ENCODE measurements at regions not wholly inside any gene's neighbourhood (a gene's known extent, or its start where the extent isn't known, plus 50 kb on each side); places are given as distances from the start of the nearest gene placed in this dataset.

GRCh38 chr14:54127526-54127925, 170.9 kb upstream of the BMP4 start:
- intact Hi-C loops (cut with micrococcal nuclease): no loop called here

- intact Hi-C loops (cut with micrococcal nuclease): no loop called here
Measured at GRCh38 chr14:54129850-54130640, 173.4 kb upstream of the BMP4 start.

- intact Hi-C loops (cut with micrococcal nuclease): no loop called here
Measured at GRCh38 chr14:54132496-54132895, 175.9 kb upstream of the BMP4 start.

- intact Hi-C loops (cut with micrococcal nuclease): no loop called here
Measured at GRCh38 chr14:54133896-54134295, 177.3 kb upstream of the BMP4 start.

- intact Hi-C loops (cut with micrococcal nuclease): no loop called here
Measured at GRCh38 chr14:54135804-54136280, 179.2 kb upstream of the BMP4 start.

GRCh38 chr14:54136894-54137613, 180.4 kb upstream of the BMP4 start:
- intact Hi-C loops (cut with micrococcal nuclease): no loop called here

- intact Hi-C loops (cut with micrococcal nuclease): no loop called here
Measured at GRCh38 chr14:54137614-54137961, 181.0 kb upstream of the BMP4 start.

GRCh38 chr14:54138024-54138353, 181.4 kb upstream of the BMP4 start:
- intact Hi-C loops (cut with micrococcal nuclease): no loop called here

GRCh38 chr14:54138354-54139038, 181.9 kb upstream of the BMP4 start:
- intact Hi-C loops (cut with micrococcal nuclease): no loop called here

GRCh38 chr14:54140551-54140950, 183.9 kb upstream of the BMP4 start:
- intact Hi-C loops (cut with micrococcal nuclease): no loop called here

- intact Hi-C loops (cut with micrococcal nuclease): no loop called here
Measured at GRCh38 chr14:54146601-54147000, 190.0 kb upstream of the BMP4 start.

- intact Hi-C loops (cut with micrococcal nuclease): no loop called here
Measured at GRCh38 chr14:54147282-54147681, 190.7 kb upstream of the BMP4 start.

- intact Hi-C loops (cut with micrococcal nuclease): no loop called here
Measured at GRCh38 chr14:54147758-54148157, 191.1 kb upstream of the BMP4 start.

- intact Hi-C loops (cut with micrococcal nuclease): no loop called here
Measured at GRCh38 chr14:54148251-54148650, 191.6 kb upstream of the BMP4 start.

- intact Hi-C loops (cut with micrococcal nuclease): no loop called here
Measured at GRCh38 chr14:54152351-54152750, 195.7 kb upstream of the BMP4 start.

GRCh38 chr14:54166049-54166950, 209.7 kb upstream of the BMP4 start:
- intact Hi-C loops (cut with micrococcal nuclease): no loop called here

GRCh38 chr14:54168489-54168888, 211.9 kb upstream of the BMP4 start:
- intact Hi-C loops (cut with micrococcal nuclease): no loop called here

GRCh38 chr14:54169254-54169924, 212.8 kb upstream of the BMP4 start:
- intact Hi-C loops (cut with micrococcal nuclease): no loop called here

GRCh38 chr14:54170301-54170700, 213.7 kb upstream of the BMP4 start:
- intact Hi-C loops (cut with micrococcal nuclease): no loop called here

- intact Hi-C loops (cut with micrococcal nuclease): no loop called here
Measured at GRCh38 chr14:54172114-54172513, 215.5 kb upstream of the BMP4 start.

GRCh38 chr14:54172562-54172961, 215.9 kb upstream of the BMP4 start:
- intact Hi-C loops (cut with micrococcal nuclease): no loop called here
